GM19438 (cell line): ENCODE measurements at regions not wholly inside any gene's neighbourhood (a gene's known extent, or its start where the extent isn't known, plus 50 kb on each side); places are given as distances from the start of the nearest gene placed in this dataset.

Experiments
- ATAC-seq: cut with Tn5 transposase; IDR thresholded peaks from one replicate; pipeline ENCODE4 v1.9.1; 2021; ENCODE audit warnings: low read depth; ENCODE audit not compliant: unreplicated experiment

GRCh38 chr10:118979661-118980060, 49.9 kb upstream of the NANOS1 start:
- ATAC-seq = no peak
